Kidney glomerular epithelial cell (primary cell): ENCODE measurements at regions not wholly inside any gene's neighbourhood (a gene's known extent, or its start where the extent isn't known, plus 50 kb on each side); places are given as distances from the start of the nearest gene placed in this dataset.

Source experiments
- DNase-seq: peaks from one replicate; lab custom pipeline; 2025; lab: John Stamatoyannopoulos, UW

DNA sequence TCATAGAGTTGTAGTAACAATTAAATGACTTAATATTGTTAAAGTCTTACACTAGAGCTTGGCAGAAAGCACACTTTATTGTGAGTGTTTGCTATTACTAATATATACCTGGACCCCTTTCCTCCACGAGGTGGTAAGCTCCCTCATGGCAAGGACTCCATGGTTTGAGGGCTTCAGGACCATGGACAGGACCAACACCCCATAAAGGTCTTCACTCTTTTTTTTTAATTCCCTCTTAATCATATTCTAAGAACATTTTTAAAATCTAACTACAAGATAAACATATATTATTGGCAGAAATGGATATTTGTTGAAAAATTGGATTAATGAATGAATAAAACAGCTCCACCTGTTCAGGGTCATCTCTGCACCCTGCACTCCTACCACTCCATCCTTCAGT is 154.5 kb downstream of the CBLN1 start:
- DNase-seq = no peak

DNA sequence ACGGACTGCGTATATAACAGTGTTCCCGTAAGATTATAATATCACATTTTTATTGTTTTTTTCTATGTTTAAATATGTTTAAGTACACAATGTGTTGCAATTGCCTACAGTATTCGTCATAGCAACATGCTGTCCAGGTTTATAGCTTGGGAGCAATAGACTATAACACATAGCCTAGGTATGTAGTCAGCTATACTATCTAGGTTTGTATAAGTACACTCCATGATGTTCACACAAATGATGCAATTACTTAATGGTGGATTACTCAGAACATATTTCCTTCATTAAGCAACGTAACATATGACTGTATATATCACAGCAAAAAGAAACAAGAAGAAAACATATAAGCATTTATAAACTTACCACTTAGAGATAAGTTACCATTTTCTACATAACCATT is 160.0 kb downstream of the CBLN1 start:
- DNase-seq = no peak

- no peak for DNase-seq
Observed at GRCh38 chr16:49120631-49121030, 161.0 kb downstream of the CBLN1 start.

GRCh38 chr16:49116873-49117272 is 164.8 kb downstream of the CBLN1 start:
- DNase-seq = no peak

DNA sequence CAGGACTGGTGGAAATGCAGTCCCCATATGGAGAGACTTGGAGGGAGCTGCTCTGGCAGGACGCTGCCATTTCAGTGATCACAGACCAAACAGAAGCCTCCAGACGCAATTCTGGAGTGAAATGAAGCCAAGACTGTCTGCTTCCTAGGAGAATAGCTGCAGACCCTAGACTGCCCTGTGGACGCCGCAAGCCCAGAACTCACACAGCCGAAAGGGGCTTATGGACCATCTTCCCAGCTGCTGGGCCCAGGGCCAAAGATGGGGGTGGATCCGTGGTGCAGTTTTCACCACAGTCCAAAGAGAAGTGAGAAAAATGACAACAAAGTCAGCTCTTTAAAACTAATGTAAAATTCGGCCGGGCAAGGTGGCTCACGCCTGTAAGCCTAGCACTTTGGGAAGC is 165.7 kb downstream of the CBLN1 start:
- DNase-seq = no peak

DNA sequence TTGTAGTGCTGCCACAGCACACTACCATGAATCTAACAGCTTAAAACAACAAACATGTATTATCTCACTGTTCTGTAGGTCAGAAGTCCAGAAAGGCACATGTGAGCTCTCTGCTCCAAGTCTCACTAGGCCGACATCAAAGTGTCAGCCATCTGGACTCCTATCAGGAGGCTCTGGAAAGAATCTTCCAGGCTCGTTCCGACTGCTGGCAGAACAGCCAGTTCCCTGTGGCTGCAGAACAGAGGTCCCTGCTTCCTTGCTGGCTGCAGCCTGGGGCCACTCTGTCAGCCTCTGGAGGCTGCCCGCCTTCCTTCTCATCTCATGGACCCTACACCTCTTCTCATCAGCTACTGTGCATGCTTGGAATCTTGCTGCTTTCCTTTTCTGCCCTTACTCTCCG is 168.9 kb downstream of the CBLN1 start:
- DNase-seq = no peak

- DNase-seq = no peak
Observed at GRCh38 chr16:49111351-49111750, 170.3 kb downstream of the CBLN1 start.

- DNase-seq = no peak
Observed at GRCh38 chr16:49108611-49109010, 173.0 kb downstream of the CBLN1 start.

DNA sequence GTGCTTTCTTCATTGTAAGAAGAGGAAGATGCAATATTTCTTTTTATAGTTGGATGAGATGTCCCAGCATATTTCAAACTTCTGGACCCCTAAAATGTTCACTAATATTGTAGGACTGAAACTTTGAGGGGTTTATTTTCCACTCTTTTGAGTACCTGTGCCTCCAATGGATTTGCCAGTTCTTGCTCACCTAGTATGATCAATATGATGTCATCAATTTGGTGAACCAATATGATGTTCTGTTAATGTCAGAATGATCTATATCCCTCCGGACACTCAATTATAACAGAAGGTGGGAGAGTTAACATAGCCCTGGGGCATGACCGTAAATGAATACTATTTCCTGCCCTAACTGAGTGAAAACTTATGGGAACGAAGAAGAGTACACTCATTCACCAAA is 178.3 kb downstream of the CBLN1 start:
- no peak for DNase-seq

DNA sequence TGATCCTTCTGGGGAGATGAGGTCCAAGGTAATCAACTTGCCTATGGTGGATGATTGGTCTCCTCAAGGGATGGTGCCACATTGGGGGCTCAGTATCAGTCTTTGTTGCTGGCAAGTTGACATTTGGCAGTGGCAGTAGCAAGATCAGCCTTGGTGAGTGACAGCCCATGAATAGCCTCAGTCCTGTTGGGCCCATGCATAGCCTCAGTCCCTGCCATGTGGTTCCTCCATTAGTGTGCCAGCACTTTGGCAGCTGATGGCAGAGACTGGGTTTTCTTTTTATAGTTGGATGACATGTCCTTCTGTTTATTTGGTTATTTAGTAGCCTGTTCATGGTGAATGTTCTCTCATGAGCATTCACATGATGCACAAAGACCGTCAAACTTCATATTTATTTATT is 179.6 kb downstream of the CBLN1 start:
- no peak for DNase-seq

DNA sequence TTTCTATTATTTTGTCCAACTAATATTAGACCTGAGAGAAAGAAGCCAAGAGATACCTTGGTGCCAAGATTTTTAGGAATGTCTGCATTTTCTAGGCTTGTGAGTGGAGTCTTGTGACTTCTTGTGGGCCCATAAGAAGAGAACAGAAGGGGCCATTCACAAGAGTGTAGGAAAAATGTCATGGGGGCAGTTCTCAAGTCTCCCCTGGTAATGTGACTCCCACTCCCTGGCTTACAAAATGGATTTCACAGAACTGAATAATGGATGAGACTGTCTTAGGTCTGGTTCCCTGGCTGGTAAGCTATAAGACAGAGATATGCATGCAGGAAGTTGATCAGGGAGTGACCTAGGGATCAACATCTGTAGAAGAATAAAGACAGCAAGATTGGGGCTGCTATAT is 181.3 kb downstream of the CBLN1 start:
- DNase-seq = no peak

DNA sequence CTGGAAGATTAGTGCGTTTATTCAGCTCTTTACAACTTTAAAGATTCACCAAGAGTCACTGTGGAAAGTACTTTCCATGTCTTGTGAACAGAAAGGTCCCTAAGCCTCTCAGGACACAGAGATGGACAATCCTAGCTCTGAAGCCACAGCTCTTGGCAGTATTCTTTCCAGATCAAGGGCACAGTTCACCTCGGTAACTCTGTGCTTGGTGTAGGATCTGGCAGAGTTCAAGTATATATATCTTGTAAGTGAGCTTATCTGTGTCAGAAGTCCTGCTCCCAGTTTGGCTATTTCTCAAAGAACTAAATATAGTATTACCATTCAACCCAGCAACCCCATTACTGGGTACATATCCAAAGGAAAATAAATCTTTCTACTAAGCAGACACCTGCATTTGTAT is 183.7 kb downstream of the CBLN1 start:
- no peak for DNase-seq

GRCh38 chr16:49096176-49096945 is 185.3 kb downstream of the CBLN1 start:
- no peak for DNase-seq

GRCh38 chr16:49095539-49095938 is 186.1 kb downstream of the CBLN1 start:
- no peak for DNase-seq

- DNase-seq = no peak
Observed at GRCh38 chr16:49094471-49094870, 187.2 kb downstream of the CBLN1 start.

- DNase-seq = no peak
Observed at GRCh38 chr16:49093939-49094338, 187.7 kb downstream of the CBLN1 start.

DNA sequence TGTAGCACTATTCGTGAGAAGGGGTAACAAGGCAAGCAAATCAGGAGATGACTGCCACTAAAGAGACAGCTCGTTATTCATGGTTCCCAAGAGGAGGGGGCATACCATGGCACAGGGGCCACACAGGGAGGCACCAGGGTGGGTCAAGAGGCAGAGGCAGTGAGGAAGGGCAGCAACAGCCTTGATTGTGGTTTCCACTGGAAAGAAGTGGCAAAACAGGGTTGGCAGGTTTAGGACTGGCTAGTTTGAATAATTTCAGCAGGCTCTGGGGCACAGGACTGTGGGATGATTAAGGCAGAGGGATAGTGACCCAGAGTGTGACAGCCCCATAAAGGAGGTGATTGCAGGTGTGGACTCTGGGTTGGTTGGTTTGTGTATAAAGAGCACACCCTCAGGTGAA is 188.9 kb downstream of the CBLN1 start:
- no peak for DNase-seq

GRCh38 chr16:49089533-49089932 is 192.1 kb downstream of the CBLN1 start:
- DNase-seq = no peak

DNA sequence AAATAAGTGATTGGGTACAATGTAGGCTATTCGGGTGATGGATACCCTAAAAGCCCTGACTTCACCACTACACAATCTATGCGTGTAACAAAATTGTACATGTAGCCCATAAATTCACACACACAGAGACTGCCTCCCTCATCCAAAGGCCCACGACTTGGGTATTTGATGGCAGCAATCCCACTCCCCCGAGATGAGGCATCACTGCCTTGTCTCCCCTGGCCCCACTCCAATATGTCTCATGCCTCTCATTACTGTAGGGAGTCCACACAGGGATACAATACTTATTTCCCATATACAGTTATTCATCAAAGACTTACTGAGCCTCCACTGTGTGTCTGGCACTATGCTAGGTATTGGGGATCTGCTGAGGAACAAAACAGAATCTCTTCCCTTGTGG is 192.6 kb downstream of the CBLN1 start:
- DNase-seq = no peak

GRCh38 chr16:49085686-49086085 is 196.0 kb downstream of the CBLN1 start:
- no peak for DNase-seq

DNA sequence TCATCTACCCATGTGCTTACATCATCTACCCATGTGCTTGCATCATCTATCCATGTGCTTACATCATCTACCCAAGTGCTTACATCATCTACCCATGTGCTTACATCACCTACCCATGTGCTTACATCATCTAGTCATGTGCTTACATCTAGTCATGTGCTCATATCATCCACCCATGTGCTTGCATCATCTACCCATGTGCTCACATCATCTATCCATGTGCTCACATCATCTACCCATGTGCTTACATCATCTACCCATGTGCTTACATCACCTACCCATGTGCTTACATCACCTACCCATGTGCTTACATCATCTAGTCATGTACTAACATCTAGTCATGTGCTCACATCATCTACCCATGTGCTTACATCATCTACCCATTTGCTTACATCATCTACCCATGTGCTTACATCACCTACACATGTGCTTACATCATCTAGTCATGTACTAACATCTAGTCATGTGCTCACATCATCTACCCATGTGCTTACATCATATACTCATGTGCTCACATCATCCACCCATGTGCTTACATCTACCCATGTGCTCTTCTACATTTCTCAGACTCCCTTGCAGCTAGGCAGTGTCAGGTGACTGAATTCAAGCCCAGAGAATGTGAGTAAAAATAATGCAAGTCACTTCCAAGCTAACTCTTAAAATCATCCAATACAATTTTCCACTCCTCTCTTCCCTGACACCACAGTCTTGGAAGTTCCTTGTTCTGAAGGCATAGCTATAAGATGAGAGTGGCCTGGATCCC is 196.8 kb downstream of the CBLN1 start:
- DNase-seq = no peak

GRCh38 chr16:49081554-49081953 is 200.1 kb downstream of the CBLN1 start:
- DNase-seq = no peak

DNA sequence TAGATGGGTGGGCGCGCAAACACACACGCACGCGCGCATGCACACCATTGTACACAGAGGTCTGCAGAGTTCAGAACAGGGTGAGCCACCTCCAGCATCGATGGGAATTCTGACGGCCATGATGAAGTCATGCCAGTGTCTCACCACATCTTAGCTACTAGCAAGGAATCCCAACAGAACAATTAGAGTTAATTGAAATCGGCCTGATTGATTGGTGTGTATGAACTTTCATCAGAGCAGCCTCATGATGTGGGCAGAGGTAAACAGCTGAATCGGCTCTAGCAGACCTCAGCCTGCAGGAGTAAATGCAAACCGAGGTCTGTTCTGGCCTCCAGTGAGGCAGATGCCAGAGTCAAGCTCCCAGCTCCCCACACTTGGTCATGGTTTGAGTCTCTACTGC is 200.6 kb downstream of the CBLN1 start:
- DNase-seq = no peak

DNA sequence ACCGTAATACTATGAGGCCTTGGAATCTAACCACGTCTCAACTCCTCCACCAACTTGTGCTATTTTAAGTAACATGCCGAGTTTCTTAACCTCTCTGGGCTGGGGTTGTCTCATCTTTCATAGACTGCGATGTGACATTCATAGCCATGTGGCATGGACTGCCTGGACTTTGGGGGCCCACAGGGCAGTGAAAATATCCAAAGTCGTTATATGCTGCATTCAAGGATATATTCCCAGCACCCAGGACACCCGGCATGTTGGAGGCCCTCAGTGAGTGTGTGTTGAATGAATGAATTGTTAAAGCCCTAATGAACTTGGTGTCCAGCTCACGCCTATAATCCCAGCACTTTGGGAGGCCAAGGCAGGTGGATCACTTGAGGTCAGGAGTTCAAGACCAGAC is 203.1 kb downstream of the CBLN1 start:
- DNase-seq = no peak
